ENCODE measurements at regions not wholly inside any gene's neighbourhood (a gene's known extent, or its start where the extent isn't known, plus 50 kb on each side); places are given as distances from the start of the nearest gene placed in this dataset.

DNA sequence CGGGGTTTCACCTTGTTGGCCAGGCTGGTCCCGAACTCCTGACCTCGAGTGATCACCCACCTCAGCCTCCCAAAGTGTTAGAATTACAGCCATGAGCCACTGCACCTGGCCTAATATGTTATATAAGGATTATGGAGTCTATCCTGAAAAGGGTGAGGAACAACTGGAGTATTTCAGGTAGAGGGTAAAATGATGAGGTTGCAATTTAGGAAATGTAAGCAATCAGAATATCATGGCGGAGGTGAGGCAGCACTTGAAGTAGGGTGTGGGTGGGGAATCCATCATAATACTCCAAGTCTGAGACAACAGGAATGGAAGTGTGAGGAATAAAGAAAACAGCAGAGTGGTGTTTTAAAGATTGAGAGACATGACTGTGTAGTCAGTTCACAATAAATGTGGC, 582.2 kb downstream of the FGF9 start:
- in situ Hi-C loops (cut with HindIII; ENCODE audit: low pct_unique_long_range_greater_than_20kb, low sequenced_read_pairs): no loop called here

DNA sequence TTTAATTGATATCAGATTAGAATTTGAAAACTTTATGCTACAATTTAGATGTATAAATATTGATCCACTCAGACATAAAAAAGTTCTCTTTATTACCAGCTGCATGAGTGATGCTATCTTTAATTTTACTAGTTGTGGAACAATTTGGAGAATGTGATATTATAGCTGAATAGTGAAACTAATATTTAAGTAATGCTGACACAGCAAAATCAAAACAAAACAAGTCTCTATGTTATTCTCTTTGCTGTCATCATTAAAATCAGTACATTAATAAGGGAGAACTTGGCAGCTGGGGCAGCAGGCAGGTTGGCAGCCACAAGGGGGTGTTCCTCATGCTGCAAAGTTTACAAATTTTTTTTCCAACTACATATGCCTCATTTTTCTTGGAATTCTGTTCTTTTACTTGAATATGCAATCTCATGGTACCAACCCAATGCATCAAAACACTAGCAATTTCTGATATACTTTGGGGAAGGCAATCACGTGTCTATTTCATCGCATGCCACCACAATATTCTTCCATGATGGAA, 585.3 kb downstream of the FGF9 start:
- no peak for DNase-seq (ENCODE audit: low read depth)
- in situ Hi-C loops (cut with HindIII; ENCODE audit: low pct_unique_long_range_greater_than_20kb, low sequenced_read_pairs): no loop called here

More for the DNA sequence above, 582.2 kb downstream of the FGF9 start:
- DNase-seq (ENCODE audit: low read depth): no peak

DNA sequence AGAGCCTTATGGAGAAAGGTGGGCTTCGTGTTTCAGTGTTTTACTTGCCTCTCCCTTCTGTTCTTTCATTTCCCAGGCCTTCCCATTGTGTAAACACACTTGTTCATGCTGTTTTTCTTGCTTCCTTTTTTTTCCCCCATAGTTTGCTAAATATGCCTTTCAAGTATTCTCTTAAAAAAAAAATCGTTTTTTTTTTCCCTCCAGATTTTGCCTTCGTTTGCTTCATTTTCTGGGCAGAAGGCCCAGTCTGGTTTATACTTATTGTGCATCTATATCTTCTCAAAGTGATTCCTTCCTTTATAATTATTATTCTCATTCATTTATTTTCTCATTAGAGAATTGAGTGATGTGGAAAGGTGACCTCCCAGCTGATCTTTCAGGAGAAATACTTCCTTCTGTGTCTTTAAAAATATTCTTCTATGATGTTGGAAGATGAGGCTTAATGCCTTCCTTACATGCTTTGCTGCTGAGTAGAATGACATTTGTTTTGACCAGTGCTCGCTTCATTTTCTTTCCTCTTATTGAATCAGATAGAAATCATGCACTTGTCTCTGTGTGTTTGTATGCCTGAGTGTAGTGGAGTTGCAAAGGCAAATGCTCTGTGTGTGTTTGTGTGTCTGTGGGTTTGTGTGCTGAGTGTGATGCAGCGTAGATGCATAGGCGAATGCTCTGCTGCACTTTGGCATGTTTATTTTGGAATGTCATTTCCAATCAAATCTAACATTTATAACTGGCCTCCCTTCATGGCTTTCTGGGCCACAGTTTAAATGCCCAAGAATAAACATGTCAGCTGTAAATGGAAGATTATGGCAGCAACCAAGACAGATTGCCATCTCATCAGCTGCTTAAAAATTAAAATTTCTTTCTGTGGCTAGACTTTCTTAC, 591.4 kb downstream of the FGF9 start:
- in situ Hi-C loops (cut with HindIII; ENCODE audit: low pct_unique_long_range_greater_than_20kb, low sequenced_read_pairs): no loop called here

DNA sequence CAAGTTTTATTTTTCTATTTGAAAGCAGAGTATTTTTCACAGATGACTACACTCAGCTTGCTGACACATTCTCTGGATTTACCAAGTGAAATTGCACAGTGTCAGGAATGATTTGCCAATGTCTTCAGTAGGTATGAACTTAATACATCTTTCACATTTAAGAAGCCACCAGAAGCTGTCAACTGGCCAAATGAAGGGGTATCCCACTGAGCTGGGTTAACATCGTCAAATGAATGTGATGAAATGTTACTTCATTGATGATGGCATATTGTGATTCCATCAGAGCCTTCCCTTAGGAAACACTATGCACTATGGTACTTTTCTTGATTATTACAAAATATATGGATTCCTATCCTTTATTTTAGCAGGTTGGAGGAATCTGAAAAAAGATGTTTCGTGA, 592.3 kb downstream of the FGF9 start:
- in situ Hi-C loops (cut with HindIII; ENCODE audit: low pct_unique_long_range_greater_than_20kb, low sequenced_read_pairs): no loop called here
- no peak for DNase-seq (ENCODE audit: low read depth)

More for the DNA sequence above, 591.4 kb downstream of the FGF9 start:
- no peak for DNase-seq (ENCODE audit: low read depth)

DNA sequence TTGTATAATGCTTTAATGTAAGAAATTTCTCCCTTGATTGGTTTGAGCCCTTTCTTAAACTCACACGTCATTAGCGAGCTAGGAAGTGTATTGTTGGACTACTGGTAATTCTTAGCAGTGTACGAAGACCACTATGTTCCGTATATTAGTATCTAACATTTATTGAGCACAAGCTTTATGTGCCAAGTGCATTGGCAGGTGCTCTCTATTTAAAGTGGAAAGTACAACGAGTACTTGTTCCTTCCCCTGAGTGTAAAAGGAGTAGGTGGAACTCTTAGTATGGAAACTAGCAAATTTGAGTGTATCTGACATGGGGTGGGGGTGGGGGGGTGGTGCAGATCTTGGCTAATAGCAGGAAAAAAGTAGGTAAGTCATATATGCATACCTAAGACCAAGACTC, 594.7 kb downstream of the FGF9 start:
- no peak for DNase-seq (ENCODE audit: low read depth)
- in situ Hi-C loops (cut with HindIII; ENCODE audit: low pct_unique_long_range_greater_than_20kb, low sequenced_read_pairs): no loop called here

DNA sequence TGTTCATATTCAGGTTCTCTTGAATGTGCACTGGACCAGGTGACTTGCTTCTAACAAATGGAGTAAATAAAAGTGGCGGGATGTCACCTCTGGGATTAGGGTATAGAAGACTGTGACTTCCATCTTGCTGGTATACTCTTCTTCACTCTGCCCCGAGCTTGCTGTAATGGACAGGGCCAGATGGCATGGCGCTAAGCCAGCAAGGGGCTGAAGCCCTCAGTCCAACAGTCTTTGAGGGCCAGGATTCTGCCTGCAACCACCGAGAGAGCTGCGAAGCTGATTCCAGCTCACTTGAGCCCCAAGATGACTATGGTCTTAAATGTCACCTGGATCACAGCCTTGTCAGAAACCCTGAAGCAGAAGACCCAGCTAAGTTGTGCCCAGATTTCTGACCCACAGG, 600.0 kb downstream of the FGF9 start:
- in situ Hi-C loops (cut with HindIII; ENCODE audit: low pct_unique_long_range_greater_than_20kb, low sequenced_read_pairs): no loop called here
- DNase-seq (ENCODE audit: low read depth): no peak

DNA sequence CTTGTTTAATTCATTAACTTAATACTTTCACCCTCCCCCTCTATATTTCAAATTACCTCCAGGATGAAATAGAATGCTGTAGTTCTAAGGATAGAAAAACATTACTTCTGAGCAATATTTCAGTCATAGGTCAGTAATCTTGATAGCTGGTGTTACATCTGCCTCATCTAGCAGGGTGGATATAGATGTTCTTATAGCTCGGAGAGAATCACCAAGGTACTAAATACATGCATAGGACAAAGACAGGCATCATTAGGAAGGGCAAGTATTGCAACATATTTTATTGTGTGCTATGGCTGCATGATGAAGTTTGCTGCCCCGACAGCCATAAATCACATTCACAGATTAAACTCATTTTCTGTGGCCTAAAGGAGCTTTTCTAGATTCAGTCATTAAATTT, 601.0 kb downstream of the FGF9 start:
- in situ Hi-C loops (cut with HindIII; ENCODE audit: low pct_unique_long_range_greater_than_20kb, low sequenced_read_pairs): no loop called here
- DNase-seq (ENCODE audit: low read depth): no peak

DNA sequence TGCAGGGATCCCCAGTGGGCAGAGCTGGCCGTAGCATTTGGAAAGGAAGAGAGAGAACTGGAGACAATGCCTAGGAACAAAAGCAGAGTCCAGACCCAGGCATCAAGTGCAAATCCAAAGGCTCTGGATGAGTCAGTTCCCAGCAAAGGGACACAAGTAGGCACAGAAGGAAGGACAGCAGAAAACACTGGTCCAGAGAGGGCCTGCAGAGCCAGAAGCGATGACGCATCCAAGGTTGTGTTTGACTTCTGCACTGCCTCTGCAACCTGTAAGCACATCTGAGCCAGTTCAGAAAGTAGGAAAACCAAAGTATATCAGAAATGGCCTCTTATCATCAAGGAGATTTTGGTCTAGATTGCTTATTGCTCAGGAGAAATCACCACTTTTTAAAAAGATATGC, 604.5 kb downstream of the FGF9 start:
- no peak for DNase-seq (ENCODE audit: low read depth)
- in situ Hi-C loops (cut with HindIII; ENCODE audit: low pct_unique_long_range_greater_than_20kb, low sequenced_read_pairs): no loop called here

DNA sequence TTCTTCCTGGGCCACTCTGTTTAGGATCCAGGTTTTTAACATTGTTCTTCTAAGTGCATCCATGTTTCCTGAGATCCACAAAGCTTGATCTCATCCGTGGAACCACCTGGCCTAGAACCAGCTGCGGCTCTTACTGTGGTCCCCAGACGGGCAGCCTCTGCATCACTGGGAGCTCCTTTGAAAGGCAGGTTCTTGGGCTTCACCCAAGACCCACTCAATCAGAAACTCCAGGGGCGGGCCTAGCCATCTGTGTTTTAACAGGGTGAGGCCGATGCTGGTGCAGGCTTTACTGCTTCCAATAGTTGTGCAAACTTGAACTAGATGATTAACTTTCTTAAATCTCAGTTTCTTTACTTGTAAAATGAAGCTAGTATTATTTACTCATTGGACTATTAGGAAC, 605.7 kb downstream of the FGF9 start:
- no peak for DNase-seq (ENCODE audit: low read depth)
- in situ Hi-C loops (cut with HindIII; ENCODE audit: low pct_unique_long_range_greater_than_20kb, low sequenced_read_pairs): no loop called here

DNA sequence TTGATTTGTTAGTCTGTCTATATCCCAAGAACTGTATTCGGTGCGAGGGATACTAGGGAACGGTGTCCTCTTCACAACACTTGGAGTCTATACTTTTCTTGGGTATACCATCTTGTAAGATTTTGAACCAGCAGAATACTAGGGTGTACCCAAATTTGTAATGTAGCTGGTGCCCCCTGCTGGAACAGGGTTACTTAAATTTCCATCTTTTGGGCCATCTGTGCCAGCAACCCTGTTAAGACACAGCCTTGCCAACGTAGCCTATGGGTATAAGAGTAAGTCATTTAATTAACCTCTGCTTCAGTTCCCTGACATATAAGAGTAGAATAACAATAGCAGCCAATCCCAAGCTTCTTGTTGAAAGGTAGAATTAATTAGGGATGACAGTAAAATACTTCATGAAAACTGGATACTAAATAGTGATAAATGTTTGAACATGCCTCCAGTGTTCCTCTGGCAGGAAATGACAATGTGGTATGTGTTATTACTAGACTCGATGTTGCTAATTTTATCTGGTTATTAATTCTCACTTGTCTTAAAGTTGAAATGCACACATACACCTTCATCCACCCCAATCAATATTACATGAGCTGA, 607.6 kb downstream of the FGF9 start:
- peak; percentile 9 for DNase-seq (ENCODE audit: low read depth)
- in situ Hi-C loops (cut with HindIII; ENCODE audit: low pct_unique_long_range_greater_than_20kb, low sequenced_read_pairs): no loop called here

DNA sequence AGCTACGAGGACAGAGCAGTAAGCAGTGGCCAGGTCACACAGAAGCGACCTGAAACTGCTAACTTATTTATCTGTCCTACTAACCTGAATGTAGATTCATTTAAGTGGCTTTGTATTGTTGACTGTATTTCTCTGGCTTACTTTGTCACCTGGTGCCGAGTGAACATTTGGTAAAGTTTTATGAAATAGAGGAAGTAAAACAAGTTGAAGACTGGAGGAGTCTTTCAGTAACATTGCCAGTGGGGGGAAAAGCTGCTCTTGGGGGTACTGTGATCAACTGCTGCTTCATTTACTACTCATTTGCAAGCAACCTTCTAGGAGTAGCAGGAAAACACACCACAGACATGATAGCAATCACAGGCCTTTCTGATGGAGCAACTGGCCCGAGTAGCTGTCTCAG, 615.0 kb downstream of the FGF9 start:
- DNase-seq (ENCODE audit: low read depth): no peak
- in situ Hi-C loops (cut with HindIII; ENCODE audit: low pct_unique_long_range_greater_than_20kb, low sequenced_read_pairs): no loop called here

DNA sequence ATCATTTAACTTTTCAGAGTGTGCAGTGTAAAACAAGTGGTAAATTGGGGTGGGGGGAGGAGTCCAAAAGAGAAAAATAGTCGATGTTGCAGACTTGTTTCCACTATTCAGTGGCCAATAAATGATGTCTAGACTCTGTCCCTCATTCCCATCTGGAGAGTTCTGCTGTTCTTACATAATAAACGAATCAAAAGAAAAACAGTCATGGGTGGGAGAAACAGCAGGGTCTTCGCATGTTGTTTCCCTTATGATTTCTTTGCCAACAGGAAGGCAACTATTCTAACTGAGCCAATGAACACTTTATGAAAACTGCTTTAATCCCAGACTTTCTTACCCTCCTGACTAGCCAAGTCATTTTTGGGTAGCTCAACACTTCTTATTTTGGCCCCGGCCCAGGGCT, 615.5 kb downstream of the FGF9 start:
- in situ Hi-C loops (cut with HindIII; ENCODE audit: low pct_unique_long_range_greater_than_20kb, low sequenced_read_pairs): no loop called here
- DNase-seq (ENCODE audit: low read depth): no peak

DNA sequence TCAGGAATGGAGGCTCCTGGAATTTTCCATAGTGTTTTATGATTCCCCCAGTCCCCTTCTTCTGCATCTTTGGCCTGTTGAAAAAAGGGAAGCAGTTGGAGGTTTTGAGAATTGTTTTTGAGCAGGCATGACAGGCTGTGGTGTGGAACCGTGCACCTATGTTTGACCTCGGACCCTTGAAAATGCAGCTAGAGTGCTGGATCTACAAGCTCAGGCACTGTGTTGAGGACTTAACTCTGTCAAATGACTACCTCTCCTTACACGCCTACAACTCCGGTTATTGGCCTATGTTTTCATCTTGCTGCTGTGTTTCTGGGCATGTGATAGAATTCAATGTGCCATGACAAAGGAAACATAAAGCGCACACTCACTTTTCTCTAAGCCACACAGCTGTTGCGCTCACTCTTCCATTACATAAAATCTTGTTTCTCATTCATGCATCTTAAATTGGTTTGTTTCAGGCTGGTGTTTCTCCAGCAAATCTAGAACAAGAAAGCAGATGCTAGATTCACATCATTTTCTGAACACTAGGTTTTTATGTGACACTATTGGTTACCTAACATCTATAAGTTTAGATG, 616.6 kb downstream of the FGF9 start:
- in situ Hi-C loops (cut with HindIII; ENCODE audit: low pct_unique_long_range_greater_than_20kb, low sequenced_read_pairs): no loop called here

DNA sequence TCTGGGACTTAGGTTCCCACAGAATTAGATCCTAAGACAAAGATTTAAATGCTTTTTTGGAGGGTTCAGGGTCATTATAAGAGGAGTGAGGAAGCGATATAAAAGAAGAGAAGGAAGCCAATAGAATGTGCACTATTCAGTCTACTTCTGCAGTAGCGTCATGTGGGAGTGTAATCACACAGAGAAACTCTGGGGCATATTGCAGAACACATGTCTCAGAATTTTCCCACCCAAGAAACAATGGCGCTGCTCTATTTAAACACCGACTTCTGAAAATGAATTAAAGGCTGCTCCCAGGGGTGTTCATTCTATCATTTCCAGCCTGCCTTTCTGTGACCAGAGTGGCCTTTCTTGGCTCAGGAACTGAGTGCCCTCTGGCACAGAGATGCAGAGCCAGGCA, 617.6 kb downstream of the FGF9 start:
- no peak for DNase-seq (ENCODE audit: low read depth)
- in situ Hi-C loops (cut with HindIII; ENCODE audit: low pct_unique_long_range_greater_than_20kb, low sequenced_read_pairs): no loop called here

More for the DNA sequence above, 616.6 kb downstream of the FGF9 start:
- DNase-seq (ENCODE audit: low read depth): no peak

DNA sequence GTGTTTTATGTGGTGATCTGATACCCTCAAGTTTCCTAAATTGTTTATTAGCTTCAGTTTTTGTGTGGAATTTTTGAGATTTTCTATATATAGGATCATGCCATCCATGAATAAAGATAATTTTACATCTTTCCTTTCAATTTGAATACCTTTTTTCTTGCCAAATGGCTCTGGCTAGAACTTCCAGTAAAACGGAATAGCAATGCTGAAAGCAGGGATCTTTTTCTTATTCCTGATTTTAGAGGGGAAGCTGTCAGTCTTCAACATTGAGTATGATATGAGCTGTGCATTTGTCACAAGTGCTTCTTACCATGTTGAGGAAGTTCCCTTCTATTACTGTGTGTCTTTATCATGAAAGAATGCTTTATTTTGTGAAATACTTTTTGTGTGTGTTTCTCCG, 618.8 kb downstream of the FGF9 start:
- no peak for DNase-seq (ENCODE audit: low read depth)
- in situ Hi-C loops (cut with HindIII; ENCODE audit: low pct_unique_long_range_greater_than_20kb, low sequenced_read_pairs): no loop called here

DNA sequence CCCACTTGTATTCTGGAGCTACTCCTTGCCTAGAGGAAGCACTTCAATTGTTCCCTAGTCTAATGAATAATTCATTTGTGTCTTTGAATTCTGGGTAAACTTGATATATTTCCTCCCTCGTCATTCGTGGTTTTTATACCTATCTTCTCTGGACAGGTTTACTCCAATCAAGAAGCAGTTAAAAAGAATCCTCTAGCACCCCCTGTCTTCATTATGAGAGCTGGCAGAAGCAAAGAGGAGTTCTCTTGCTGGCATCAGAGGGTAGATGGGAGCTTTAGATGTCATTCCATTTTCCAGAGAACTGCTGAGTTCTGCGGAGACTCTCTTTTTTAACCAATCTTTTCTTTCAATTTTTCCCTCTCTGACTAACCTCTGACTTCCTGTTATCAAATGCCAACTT, 627.7 kb downstream of the FGF9 start:
- in situ Hi-C loops (cut with HindIII; ENCODE audit: low pct_unique_long_range_greater_than_20kb, low sequenced_read_pairs): no loop called here

DNA sequence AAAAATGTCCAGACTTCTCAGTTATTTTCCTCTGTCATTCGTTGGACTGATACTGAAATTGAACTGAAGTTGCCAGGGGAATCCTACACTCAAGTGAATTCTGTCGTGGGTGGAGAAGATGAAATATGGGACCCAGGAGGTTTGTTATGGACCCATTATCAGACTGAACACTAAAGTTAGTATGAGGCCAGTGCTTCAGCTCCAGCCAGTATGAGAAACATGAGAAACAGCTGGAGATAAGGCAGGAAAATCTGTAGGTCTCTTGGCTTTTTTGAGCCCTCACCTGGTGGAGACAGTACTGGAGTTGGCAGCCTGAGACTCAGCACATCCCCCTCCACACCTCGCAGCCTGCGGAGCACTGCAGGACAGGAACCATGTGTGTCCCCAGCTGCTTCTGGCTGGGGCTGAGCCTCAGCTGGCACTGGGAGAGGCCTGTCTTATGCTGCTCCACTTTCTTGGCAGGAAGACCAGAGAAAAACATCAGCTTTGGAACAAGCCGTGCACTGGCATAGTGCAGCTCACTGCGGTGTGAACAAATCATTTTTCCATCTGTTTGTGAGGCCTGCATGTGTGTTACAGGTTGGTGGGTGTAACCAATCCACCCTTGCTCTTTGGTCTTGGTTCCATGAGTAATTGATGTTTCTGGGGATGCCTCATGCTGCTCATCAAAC, 641.0 kb downstream of the FGF9 start:
- in situ Hi-C loops (cut with HindIII; ENCODE audit: low pct_unique_long_range_greater_than_20kb, low sequenced_read_pairs): no loop called here
- DNase-seq (ENCODE audit: low read depth): no peak

More for the DNA sequence above, 627.7 kb downstream of the FGF9 start:
- DNase-seq (ENCODE audit: low read depth): no peak

DNA sequence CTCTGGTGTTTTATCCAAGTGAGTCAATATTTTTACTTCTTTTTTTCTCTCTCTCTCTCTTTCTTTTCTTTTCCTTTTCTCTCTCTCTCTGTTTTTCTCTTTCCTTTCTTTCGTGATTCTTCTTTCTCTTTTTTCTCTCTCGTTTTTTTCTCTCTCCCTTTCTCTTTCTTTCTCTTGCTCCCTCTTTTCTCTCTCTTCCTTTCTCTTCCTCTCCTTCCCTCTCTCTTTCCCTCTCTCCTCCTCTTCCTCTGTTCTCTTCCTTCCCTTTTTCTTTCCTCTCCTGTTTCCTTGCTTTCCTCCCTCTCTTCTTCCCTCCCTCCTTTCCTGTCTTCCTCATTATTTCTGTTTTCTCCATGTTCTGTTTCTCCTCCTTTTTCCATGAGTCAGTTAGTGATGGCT, 641.5 kb downstream of the FGF9 start:
- no peak for DNase-seq (ENCODE audit: low read depth)

DNA sequence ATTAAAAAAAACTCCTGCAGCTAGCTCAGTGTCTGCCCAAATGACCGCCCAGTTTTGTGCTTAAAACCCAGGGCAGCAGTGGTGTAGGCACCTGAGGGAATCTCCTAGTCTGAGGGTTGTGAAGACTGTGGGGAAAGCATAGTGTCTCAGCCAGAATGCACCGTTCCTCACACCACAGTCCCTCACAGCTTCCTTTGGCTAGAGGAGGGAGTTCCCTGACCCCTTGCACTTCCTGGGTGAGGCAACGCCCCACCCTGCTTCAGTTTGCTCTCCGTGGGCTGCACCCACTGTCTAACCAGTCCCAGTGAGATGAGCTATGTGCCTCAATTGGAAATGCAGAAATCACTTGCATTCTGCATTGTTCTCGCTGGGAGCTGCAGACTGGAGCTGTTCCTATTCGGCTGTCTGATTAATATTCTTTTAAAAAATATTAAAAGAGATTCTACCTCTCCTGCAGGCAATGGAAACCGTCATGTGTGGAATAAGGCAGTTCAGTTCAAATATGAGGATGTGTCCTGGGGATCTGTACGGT, 645.7 kb downstream of the FGF9 start:
- no peak for DNase-seq (ENCODE audit: low read depth)
- in situ Hi-C loops (cut with HindIII; ENCODE audit: low pct_unique_long_range_greater_than_20kb, low sequenced_read_pairs): no loop called here

More for the DNA sequence above, 641.5 kb downstream of the FGF9 start:
- in situ Hi-C loops (cut with HindIII; ENCODE audit: low pct_unique_long_range_greater_than_20kb, low sequenced_read_pairs): no loop called here

Data from Caki2 (cell line).